COLO668 (cell line): ENCODE measurements at regions not wholly inside any gene's neighbourhood (a gene's known extent, or its start where the extent isn't known, plus 50 kb on each side); places are given as distances from the start of the nearest gene placed in this dataset.
"Not testable (repeated sequence)": the region's sequence is repeated elsewhere in the genome, so short reads cannot be mapped to it uniquely, and the experiment has no call there.

Experiments used
- DNase-seq: peaks from one replicate; lab custom pipeline; 2025; ENCODE audit not compliant: unreplicated experiment; lab: John Stamatoyannopoulos, UW

DNA sequence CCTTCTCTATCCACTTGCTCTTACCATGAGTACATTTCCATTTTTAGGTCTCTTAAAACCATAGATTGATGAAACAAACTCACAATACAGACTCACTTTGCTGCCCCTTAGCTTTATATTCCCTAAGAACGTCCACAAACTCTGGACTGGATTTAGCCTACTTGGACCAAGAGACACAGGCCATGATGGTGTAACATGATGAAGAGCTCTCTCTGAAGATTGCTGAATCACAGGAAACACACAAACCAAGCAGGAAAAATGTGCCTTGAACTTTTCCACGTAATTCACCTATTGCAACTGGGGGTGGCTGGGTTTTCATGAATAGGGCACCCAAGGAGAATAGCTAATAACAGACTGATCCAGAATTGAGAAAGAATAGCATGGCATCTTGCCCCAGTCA lies 201.7 kb upstream of the RBBP8 start:
- DNase-seq, result no peak

GRCh38 chr18:22734105-22734661 lies 198.9 kb upstream of the RBBP8 start:
- no peak for DNase-seq

DNA sequence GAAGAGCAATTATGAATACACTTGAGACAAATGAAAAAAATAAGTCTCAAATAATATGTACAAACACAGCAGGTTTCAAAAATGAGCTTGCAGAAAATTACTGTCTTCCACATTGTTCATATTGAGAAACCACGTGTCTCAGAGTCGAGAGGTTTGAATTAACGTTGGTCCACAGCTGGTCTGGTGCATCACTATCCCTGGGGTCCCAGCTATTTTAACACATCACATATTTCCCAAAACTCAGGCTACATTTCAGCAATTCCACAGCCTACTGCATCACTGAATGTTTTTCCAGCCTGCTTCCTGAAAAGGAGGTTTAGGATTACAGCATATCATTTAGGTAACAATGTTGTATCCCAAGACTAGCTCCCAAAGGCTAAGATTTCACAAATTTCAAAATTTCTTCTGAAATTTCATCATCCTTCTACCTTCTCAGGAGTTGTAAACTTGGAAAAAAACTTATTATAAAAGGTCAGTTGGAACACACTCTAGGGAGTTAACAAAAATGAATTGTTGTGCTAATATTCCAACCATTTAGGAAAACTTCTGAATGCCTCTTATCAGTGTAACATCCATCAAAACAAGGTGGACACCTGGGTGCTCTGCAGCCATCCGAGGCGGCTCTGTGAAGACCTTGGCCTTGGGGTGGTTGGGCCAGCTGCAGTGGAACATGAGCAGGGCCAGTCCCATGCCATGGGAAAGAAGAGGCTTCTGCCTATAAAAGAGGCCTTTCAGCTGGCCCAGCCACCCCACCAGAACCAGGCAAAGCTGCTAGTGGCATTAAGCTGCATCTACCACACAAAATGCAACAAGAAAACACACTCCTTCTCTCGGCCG lies 198.1 kb upstream of the RBBP8 start:
- DNase-seq, result no peak

- DNase-seq, result no peak
These were observed 196.1 kb upstream of the RBBP8 start for GRCh38 chr18:22737054-22737453.

DNA sequence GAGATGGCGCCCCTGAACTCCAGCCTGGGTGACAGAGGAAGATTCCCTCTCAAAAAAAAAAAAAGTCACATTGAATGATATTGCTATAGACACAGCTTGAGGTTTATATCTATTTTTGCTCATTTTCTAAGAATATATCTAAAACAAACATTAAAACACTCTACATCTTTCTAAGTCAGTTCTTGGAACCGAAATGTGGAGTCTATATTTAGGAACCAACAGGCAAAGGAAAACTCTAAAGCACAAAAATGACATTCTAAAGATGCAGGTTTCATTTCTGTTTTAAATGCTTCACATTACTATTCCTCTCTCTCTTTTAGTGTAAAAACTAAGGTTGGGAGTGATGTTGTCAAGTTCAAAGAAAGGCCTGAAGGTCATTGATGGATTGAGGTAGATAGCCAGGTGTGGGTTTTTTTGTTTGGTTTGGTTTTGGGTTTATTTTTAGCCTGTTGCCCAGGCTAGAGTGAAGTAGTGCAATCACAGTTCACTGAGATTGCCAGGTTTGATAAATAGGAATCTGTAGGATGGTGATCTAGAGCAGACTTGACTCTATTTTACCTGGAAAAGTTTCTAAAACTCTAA lies 194.0 kb upstream of the RBBP8 start:
- no peak for DNase-seq

DNA sequence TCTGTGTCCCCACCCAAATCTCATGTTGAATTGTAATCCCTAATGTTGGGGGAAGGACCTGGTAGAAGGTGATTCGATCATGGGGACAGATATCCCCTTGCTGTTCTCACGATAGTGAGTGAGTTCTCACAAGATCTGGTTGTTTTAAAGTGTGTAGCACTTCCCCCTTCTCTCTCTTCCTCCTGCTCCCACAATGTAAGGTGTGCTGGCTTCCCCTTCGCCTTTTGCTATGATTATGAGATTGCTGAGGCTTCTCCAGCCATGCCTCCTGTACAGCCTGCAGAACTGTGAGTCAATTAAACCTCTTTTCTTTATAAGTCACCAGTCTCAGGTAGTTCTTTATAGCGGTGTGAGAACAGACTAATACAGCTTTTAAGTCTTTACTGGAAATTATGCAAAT lies 193.3 kb upstream of the RBBP8 start:
- no peak for DNase-seq

- no peak for DNase-seq
These were observed 191.8 kb upstream of the RBBP8 start for GRCh38 chr18:22741318-22741717.

DNA sequence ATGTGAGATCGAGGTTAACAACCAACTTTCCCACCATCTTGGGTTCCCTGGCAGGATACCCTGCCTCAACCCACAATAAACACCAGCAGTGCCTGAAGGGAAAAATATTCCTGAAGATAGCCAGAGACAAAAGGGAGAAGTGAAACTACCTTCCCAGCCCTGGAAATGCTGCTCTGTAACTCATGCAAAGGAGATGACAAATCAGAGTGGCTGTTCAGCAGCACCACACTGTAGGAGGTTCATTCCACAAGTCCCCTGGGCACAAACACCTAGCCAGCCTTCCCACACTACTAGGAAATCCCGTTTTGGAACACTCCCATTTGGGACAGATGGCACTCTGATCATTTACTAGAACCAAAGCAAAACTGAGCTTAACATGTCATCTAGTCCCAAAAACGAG lies 190.7 kb upstream of the RBBP8 start:
- no peak for DNase-seq

DNA sequence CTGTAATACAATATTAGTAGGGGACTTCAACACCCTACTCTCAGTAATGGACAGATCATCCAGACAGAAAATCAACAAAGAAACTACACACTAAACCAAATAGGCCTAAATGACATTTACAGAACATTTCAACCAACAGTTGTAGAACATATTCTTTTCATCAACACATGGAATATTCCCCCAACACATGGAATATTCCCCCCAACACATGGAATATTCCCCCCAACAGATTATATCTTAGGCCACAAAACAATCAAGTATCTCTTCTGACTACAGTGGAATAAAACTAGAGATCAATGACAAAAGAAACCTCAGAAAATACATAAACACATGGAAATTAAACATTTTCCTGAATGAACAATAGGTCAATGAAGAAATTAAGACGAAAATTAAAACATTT lies 187.2 kb upstream of the RBBP8 start:
- no peak for DNase-seq

DNA sequence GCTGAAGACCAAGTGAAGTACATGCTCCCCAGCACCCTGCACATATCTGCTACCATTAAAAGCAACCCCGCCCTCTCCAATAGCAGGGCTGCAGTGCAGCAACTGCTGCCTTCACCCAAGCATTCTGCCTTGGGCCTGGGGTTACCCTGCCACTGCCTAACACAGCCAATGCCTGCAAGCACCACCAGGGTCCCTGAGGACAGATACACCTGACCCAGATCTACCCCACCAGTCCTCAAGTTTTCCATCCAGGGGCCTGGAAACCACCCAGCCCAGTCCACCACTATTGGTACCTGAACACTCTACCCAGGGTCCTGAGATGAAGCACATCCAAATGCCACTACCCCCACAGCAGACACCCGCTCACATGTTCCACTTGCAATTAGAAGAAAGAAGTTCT lies 181.1 kb upstream of the RBBP8 start:
- no peak for DNase-seq

GRCh38 chr18:22753130-22753831 lies 179.8 kb upstream of the RBBP8 start:
- no peak for DNase-seq

GRCh38 chr18:22764005-22764404 lies 169.1 kb upstream of the RBBP8 start:
- DNase-seq, result not testable (repeated sequence)

DNA sequence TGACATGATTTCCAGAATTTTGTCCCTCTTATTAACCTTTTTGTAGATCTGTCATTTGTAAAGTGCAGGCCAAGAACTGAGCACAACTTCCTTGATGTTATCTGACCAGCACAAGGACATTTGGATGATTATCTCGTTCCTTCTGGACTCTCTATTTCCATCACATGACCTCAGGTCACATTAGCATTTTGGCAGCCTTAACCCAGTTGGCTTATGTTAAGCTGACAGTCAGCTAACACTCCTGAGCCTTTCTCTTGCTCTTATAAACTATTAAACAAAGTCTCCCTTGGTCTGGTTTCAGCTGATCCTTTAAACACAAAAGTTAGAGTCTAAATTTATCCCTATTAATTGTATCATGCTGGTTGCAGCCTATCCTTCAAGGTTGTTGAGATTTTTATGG lies 167.2 kb upstream of the RBBP8 start:
- DNase-seq, result no peak

DNA sequence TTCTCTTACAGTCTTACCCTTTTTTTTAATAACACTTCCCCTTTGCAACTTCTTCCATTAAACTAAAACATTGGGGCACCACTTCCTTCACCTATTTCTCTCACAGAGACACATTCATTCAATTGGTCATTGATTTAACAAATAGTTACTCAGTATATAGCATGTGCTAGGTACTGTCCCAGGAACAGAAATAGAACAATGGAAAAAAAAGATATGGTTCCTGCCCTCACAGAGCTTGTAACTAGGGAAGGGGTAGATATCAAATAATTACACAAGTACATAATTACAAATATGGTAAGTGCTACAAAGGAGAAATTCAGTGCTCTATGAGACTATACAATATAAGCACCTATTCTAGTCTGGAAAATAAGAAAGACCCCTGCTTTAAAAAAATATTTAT lies 165.5 kb upstream of the RBBP8 start:
- DNase-seq, result no peak

DNA sequence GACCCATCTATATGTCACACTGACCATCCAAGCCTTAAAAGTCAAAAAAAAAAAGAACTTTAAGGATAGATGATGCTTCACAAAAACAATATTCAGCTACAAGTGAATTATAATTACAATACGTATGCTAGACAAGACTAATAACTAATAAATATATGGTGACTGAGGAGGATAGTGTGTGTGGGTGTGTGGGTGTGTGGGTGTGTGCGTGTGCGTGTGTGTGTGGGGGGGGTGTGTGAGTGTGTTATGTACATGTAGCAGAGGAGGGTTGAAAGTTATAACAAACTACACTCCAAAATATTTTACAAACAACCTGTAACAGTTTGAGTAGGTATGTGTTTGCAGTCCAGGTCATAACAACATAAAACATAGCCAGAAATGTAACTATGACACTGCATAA lies 159.2 kb upstream of the RBBP8 start:
- no peak for DNase-seq

DNA sequence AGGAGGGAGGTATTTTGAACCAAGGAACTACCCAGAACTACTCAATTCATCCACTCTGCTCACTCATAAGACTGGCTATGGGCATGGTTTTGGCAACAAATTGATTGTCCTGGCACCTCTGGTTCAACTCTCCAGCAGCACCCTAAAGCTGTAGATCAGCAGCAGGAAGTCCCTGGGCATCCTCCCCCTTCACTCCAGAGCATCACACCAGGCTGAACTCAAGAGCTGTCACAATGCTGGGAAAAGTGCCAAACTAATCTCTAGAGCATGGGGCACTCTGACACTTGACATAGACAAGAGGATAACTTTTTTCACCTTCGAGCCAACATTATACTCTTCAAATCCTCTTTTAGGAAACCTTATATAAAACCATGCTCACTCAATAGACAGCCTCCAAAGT lies 154.1 kb upstream of the RBBP8 start:
- no peak for DNase-seq

DNA sequence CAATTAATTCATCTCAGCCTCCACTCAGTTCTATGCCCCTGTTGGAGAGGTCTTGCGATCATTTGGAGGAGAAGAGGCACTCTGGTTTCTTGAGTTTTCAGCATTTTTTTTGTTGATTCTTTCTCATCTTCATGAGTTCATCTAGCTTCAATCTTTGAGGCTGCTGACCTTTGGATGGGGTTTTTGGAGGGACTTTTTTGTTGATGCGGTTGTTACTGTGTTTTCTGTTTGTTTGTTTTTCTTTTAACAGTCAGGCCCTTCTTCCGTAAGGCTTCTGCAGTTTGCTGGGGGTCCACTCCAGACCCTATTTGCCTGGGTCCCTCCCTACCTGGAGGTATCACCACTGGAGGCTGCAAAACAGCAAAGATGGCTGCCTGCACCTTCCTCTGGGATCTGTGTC lies 149.9 kb upstream of the RBBP8 start:
- no peak for DNase-seq

- DNase-seq, result no peak
These were observed 149.5 kb upstream of the RBBP8 start for GRCh38 chr18:22783662-22784076.

DNA sequence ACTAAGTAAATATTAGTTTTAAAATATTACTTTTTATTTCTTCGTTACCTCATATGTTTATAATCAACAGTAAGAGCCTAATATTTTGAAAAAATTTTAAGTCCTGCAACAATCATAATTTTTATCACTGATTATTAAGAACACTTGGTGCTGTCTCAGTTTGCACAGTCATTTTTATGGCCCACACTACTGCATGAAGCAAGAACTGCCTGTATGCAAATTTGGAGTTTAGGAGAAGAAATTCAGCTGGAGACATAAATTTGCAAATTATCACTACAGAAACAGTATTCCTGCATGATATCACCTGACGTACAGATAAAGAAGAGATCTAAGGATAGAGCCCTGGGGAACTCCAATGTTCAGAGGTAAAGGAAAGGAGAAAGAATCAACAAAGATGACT lies 144.1 kb upstream of the RBBP8 start:
- no peak for DNase-seq

DNA sequence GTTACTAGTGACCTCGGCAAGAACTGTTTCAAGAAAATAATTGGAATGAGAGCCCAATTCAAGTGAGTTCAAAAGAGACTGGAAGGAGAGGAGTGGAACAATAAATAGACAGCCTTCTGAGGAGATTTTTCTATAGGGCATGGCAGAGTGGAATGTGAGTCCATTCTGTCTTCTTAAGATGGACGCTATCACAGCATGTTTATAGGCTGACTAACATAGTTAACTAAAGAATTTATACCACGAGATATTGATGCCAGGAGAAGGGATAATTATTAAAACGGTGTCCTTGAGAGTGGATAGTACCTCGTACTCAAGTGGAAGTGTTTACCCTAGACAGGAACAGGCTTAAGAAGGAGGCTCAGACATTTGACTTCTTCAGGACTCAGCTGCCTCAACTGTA lies 143.5 kb upstream of the RBBP8 start:
- DNase-seq, result no peak

DNA sequence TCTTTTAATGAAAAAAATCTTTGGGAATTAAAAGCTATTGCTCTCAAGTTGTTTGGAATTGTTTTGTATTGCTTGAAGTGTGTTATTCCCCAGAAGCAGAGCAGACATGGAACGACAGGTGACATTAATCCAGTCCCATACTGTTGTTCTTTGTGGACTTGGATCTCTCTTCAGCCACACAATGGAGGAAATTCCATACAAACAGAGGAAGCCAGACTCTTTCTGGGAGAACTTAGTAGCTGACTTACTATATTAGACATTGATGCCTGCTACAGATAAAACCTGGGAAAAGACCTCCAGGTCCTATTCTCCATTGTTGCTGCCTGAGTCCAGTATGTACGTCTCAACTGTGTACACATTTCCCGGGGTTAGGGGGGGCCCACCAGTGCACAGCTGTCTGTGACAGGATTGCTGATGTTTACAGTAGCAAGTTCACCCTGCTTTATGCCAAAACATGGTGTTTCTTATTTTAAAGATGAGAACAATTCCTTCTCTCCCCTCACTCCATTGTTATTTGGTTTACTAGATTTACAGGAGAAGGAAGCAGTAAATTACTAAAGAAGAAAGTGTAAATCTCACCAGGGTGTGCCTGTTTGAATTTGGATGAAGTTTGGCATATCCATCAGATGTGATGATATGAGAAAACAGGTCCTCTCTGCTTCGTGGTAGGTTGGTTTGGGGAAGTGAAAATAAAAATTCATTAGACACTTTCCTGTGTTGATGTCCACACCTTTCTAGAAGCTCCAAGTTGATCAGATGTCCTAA lies 142.4 kb upstream of the RBBP8 start:
- no peak for DNase-seq
